ENCODE measurements at regions not wholly inside any gene's neighbourhood (a gene's known extent, or its start where the extent isn't known, plus 50 kb on each side); places are given as distances from the start of the nearest gene placed in this dataset.

DNA sequence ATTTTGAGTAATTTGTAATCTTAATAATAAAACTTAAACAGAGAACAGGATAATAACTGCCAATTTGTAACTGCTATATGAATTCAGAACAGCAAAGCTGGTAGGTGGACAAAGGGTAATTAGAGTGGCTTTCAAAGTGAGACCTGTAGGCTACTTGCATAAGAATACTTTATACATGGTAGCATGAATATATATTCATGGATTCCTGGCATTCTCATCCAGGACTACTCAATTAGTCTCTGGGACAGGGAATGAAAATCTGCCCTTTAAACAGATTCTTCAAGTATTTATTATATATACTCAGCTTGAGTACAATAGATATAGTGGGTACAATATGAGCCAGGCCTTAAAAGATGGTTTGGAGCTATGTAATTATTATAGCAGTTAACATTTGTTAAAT lies 419.9 kb downstream of the PIK3C3 start:
- no peak for DNase-seq (ENCODE audit: extremely low read depth in 1 of 4, low spot score in 3 of 4)
- TF ChIP-seq CHD4 (IDR thresholded peaks at IDR 0.05; ENCODE audit: insufficient read depth, insufficient replicate concordance, low read depth, low read length, poor library complexity, severe bottlenecking), result no peak
- TF ChIP-seq, protein P1, sequence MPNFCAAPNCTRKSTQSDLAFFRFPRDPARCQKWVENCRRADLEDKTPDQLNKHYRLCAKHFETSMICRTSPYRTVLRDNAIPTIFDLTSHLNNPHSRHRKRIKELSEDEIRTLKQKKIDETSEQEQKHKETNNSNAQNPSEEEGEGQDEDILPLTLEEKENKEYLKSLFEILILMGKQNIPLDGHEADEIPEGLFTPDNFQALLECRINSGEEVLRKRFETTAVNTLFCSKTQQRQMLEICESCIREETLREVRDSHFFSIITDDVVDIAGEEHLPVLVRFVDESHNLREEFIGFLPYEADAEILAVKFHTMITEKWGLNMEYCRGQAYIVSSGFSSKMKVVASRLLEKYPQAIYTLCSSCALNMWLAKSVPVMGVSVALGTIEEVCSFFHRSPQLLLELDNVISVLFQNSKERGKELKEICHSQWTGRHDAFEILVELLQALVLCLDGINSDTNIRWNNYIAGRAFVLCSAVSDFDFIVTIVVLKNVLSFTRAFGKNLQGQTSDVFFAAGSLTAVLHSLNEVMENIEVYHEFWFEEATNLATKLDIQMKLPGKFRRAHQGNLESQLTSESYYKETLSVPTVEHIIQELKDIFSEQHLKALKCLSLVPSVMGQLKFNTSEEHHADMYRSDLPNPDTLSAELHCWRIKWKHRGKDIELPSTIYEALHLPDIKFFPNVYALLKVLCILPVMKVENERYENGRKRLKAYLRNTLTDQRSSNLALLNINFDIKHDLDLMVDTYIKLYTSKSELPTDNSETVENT (CRISPR knock-in tag; IDR thresholded peaks at IDR 0.05), result no peak
- TF ChIP-seq FOXK2 (conservative IDR thresholded peaks at IDR 0.05 in 1 of 2, IDR thresholded peaks at IDR 0.05 in 1 of 2; ENCODE audit: low read depth in 2 of 2), result no peak
- no peak for TF ChIP-seq U2AF2 (optimal IDR thresholded peaks at IDR 0.05; ENCODE audit: low read depth, low read length)
- TF ChIP-seq ZNF695 (CRISPR knock-in tag; IDR thresholded peaks at IDR 0.05), result no peak
- no peak for TF ChIP-seq ETS2 (tag; IDR thresholded peaks at IDR 0.05; ENCODE audit: borderline replicate concordance, poor library complexity, severe bottlenecking)
- TF ChIP-seq RFX7 (CRISPR knock-in tag; IDR thresholded peaks at IDR 0.05), result no peak
- TF ChIP-seq, protein P2, sequence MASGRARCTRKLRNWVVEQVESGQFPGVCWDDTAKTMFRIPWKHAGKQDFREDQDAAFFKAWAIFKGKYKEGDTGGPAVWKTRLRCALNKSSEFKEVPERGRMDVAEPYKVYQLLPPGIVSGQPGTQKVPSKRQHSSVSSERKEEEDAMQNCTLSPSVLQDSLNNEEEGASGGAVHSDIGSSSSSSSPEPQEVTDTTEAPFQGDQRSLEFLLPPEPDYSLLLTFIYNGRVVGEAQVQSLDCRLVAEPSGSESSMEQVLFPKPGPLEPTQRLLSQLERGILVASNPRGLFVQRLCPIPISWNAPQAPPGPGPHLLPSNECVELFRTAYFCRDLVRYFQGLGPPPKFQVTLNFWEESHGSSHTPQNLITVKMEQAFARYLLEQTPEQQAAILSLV (tag; IDR thresholded peaks at IDR 0.05), result no peak
- TF ChIP-seq PPARD (CRISPR knock-in tag; IDR thresholded peaks at IDR 0.05), result no peak
- TF ChIP-seq ZNF239 (CRISPR knock-in tag; IDR thresholded peaks at IDR 0.05), result no peak
- TF ChIP-seq, protein P3, sequence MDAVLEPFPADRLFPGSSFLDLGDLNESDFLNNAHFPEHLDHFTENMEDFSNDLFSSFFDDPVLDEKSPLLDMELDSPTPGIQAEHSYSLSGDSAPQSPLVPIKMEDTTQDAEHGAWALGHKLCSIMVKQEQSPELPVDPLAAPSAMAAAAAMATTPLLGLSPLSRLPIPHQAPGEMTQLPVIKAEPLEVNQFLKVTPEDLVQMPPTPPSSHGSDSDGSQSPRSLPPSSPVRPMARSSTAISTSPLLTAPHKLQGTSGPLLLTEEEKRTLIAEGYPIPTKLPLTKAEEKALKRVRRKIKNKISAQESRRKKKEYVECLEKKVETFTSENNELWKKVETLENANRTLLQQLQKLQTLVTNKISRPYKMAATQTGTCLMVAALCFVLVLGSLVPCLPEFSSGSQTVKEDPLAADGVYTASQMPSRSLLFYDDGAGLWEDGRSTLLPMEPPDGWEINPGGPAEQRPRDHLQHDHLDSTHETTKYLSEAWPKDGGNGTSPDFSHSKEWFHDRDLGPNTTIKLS (IDR thresholded peaks at IDR 0.05; ENCODE audit: borderline replicate concordance, low read depth), result no peak
- TF ChIP-seq, protein P4, sequence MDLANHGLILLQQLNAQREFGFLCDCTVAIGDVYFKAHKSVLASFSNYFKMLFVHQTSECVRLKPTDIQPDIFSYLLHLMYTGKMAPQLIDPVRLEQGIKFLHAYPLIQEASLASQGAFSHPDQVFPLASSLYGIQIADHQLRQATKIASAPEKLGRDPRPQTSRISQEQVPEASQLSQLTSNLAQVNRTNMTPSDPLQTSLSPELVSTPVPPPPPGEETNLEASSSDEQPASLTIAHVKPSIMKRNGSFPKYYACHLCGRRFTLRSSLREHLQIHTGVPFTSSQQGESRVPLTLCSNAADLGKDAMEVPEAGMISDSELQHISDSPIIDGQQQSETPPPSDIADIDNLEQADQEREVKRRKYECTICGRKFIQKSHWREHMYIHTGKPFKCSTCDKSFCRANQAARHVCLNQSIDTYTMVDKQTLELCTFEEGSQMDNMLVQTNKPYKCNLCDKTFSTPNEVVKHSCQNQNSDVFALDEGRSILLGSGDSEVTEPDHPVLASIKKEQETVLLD (IDR thresholded peaks at IDR 0.05), result no peak
- TF ChIP-seq RBM14 (IDR thresholded peaks at IDR 0.05; ENCODE audit: borderline replicate concordance, insufficient read depth, low read depth, low read length), result no peak
- TF ChIP-seq TRIM24 (IDR thresholded peaks at IDR 0.05), result no peak
- no peak for TF ChIP-seq TBP (optimal IDR thresholded peaks at IDR 0.05; ENCODE audit: low read depth, low read length)
- Histone ChIP-seq H2AFZ (ENCODE audit: low read depth, low read length) (no peak overlapping the region), H3K4me3 (no peak overlapping the region), H3K4me2 (ENCODE audit: insufficient read depth, low read length) (no peak overlapping the region), H3K79me2 (ENCODE audit: control insufficient read depth, insufficient read depth, low read length) (no peaks in the 10 kb centered on the region), H3K36me3 (ENCODE audit: control insufficient read depth, insufficient read depth, low read length) (no peaks in the 10 kb centered on the region), H3K27me3 (ENCODE audit: control insufficient read depth in 2 of 2, insufficient read depth in 2 of 2, low read length in 2 of 2) (no peaks in the 10 kb centered on the region), H3K9ac (ENCODE audit: insufficient read depth in 1 of 2, low read depth in 2 of 2, low read length in 2 of 2) (no peak overlapping the region), H3K9me1 (ENCODE audit: control insufficient read depth, insufficient read depth, low read length) (no peaks in the 10 kb centered on the region), H3K4me1 (replicated peaks in 1 of 2; ENCODE audit: control insufficient read depth in 2 of 2, insufficient read depth in 2 of 2, low read length in 2 of 2) (no peaks in the 10 kb centered on the region), H3K27ac (ENCODE audit: extremely low read depth, low read depth, low read length) (no peak overlapping the region), H4K20me1 (replicated peaks; ENCODE audit: control insufficient read depth, insufficient read depth, low read length) (no peaks in the 10 kb centered on the region), H3K9me3 (replicated peaks; ENCODE audit: control insufficient read depth, insufficient read depth, low read depth, low read length) (no peaks in the 10 kb centered on the region)
- in situ Hi-C loops (cut with MboI), result no loop called here
- no peak for FAIRE-seq
- ChIA-PET POLR2A (no interaction called here), CTCF (ENCODE audit: low intra/inter-chr PET ratio) (no interaction called here)
- intact Hi-C loops (cut with micrococcal nuclease), result no loop called here
- no peak for ATAC-seq
- BruUV-seq (replicated peaks), result no TSS peak
